ENCODE measurements at regions not wholly inside any gene's neighbourhood (a gene's known extent, or its start where the extent isn't known, plus 50 kb on each side); places are given as distances from the start of the nearest gene placed in this dataset.
"Not testable (repeated sequence)": the region's sequence is repeated elsewhere in the genome, so short reads cannot be mapped to it uniquely, and the experiment has no call there.

DNA sequence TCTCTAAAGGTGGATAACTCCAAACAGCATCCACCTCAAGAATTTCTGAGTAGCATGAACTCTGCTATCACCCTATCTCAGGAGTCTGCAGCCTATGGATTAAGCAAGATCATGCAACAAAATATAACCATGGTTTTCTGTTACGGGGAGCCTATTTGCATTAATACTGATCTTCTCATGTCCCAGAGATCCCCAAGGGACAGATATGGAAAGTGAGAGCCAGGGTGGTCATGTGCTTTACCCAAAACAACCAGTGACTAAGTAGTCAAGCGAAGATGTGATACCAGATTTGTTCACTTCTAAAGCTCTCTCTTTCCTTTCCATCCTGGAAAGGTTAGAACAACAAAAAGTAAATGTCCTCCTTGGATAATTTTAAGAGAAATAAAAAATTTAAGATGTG lies 125.1 kb downstream of the PRRX1 start:
- no peak for DNase-seq

DNA sequence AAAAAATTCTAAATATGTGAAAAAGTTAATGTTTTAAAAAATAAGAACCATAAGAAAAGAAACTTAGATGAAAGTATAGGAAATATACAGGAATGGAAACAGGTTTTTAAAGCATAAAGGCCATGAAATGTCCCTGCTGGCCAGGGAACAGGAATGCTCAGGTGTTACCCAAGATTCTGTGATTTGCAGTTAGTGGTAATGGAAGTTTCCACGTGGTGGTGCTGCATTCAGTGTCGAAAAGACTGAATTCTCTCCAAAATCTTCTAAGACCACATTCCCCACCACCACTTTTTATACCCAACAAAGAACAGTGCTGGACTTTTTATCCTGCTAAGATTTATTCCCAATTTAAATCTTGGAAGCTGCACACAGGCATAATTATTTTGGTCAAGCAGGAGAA lies 126.2 kb downstream of the PRRX1 start:
- DNase-seq: no peak

DNA sequence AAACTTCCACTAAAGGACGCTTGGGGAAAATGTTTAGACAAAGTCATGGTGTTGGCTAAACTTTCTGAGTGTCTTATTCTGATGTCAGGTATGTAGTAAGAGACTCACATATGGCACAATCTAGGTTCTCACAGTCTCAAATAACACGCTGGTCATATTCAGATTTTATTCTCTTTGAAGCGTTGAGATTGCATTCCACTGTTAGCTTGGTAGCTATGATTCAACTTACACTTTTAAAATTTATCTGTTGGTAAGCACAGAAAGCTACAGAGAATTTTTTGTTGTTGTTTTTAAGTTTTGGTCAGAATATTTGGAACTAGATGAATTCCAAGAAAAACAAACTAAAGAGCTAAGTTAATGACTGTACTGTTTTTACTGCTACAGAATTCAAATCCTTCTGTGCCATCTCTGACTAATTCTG lies 126.7 kb downstream of the PRRX1 start:
- DNase-seq: no peak

DNA sequence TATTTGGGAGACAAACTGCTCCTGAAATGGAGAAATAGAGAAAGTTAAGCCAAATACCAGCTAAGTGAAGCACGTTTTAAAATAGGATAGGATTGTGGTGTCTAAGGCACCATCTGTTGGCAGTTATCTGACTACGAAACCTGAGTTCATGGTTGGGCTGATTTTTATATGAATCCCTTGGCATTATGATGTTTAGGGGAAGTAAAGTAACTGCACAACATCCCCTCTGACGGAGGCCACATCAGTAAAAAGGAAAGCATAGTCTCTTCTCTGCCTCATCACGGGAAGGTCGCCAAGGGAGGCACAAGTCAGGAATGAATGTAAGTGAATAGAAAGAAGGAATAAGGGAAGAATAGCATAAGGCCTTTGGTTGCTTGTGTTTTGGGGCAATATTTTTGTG lies 128.0 kb downstream of the PRRX1 start:
- DNase-seq: peak in 1 of 2 experiments; percentile 11

DNA sequence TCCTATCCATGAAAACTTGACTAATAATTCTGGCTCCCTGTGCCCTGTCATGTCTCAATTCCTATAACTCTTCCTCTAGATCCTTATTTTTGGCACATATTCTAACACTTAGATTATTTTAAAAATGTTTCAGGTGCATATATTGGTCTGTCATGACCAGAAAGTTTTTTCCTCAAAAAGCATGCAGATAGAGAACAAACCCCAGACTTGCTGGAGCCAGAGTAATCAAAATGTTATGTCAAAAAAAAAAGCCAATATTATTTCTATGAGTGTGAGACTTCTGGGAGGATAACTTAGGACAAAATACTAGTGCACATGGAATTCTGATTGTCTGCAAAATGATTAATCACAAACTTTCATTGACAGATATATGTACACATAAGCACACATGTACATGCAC lies 135.1 kb upstream of the MROH9 start:
- no peak for DNase-seq

DNA sequence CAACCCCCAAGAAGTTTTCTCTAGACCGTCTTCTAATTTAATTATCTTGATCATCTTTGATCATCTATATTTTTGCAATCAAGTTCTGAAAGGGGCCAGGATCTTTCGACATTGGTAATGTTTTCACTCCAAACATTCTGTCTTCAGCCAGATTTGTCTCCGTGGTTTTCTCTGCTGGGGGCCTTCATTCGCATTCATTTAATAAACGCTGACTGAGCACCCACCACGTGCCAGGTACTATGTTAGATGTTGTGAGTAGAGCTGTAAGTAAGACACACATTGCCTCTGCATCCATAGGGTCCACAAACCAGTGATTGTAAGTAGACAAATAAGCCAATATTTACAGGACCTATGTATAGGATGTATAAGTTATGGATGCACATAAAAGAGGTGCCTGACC lies 134.5 kb upstream of the MROH9 start:
- no peak for DNase-seq

DNA sequence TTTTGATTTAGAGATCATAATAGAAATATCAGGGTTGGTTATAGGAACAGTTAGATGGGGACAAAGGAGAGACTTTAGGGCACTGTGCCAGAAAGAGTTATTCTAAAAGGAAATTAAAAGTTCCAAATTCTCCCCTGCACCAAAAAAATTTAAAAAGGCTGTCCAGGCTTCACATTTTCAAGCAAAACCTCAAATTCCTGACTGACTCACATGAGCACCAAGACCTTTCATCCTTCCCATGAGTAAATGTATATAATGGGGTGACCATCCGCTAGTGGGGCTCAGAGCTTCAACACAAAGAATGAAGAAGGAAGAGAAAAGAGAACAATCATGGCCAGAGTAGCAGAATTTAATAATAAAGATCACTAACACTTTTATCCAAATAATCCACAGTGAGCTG lies 131.6 kb upstream of the MROH9 start:
- DNase-seq: no peak

DNA sequence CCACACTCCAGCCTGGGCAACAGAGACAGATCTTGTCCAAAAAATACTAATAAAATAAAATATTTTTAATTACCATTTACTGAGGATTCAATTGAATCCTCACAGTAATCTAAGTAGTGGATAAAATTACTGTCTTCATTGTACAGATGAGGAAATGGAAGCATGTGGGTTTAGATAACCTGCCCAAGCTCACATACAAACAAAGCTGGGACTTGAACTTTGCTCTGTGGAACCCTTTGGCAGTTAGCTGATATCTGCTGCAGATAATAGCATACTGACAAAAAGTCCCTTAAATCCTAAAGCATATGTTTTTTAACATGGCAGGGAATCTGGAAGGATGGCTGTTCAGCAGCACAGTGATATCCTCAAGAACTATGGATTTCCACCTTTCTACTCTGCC lies 130.9 kb upstream of the MROH9 start:
- DNase-seq: no peak

DNA sequence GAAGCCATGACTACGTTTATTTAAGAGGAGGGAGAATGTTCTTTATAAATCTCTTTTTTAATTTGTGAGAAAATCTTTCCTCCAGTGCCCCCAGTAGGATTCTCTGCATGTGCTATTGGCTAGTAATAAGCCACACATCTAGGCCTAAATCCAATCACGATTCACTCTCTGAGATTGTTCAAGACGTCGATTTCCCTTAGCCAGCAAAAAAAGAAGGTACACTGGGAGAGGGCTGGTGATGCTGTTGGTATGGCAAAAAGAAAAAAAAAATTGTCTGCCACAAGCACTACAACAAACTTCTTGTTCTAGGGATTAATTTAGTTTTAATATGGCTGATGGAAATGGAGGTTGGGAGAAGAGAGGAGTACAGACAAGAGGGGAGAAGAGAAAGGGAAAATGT lies 130.5 kb upstream of the MROH9 start:
- DNase-seq: no peak

DNA sequence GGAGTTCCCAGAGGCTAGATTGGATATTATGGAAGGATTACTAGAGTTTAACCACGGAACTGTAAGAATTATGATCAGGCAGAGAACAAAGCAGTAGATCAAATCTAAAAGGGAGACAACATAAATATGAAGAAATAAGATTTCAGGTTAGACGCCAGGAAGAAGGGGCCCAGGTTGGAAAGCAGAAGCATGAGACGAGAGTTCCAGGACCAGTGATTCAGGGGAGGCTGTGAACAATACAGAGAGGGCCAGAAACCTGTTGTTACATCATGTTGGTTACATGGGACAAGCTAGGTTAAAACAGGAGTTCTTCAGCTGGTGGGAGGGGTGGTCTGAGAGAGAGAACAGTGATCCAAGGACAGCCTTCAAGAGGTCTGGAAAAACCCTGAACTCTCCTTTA lies 128.4 kb upstream of the MROH9 start:
- no peak for DNase-seq

DNA sequence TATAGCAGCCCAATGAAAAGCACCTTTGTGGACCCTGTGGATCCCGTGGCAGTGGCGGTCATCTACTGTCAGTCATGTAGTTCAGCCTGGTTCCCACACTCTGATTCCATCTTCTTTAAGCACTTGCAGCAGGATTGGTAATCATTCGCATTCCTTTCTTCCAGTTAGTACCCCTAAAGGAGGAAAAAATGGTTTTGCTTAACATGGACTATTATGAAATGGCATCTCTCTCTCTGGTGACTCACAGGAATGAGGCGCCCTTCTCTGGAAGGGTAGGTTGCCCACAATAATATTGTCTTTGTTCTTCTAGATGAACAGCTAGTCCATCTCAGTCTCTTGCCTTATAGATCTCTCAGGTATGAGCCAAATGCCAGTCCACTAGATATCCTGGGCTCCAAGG lies 127.9 kb upstream of the MROH9 start:
- no peak for DNase-seq

DNA sequence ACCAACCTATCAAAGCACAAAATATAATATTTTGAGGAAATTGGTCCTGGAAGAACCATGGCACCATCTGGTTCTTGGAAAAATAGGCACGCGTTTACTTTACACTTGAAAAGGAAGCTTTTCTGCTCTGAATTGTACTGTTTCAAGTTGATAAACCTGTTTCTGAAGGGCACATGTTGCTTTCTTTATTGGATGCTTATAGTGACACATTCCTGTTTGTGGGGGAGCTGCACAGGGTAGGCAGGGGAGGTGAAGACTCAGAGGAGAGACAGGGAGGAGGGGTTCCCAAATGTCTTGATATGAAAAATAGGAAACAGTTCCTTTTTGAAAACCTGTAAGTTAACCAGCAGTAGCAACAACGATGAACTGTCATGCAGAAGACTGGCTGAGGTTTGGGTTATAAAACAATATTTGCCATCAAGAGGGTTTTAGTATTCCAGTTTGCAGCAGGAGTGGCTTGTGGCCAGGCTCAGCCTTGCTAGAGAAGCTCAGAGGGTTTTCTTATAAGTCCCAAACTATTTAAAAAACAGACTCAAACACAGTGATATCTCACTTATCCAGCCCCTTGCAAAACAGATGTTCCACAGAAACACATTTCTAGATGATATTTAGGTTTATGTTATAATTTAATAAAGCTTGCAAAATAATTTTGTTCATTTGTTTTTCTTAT lies 127.0 kb upstream of the MROH9 start:
- no peak for DNase-seq

DNA sequence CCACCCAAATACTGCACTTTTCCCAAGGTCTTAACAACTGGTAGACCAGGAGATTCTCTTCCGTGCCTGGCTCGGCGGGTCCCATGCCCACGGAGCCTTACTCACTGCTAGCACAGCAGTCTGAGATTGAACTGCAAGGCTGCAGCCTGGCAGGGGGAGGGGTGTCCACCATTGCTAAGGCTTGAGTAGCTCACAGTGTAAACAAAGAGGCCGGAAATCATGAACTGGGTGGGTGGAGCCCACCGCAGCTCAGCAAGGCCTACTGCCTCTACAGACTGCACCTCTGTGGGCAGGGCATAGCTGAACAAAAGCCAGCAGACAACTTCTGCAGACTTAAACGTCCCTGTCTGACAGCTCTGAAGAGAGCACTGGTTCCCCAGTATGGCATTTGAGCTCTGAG lies 124.3 kb upstream of the MROH9 start:
- DNase-seq: not testable (repeated sequence)

DNA sequence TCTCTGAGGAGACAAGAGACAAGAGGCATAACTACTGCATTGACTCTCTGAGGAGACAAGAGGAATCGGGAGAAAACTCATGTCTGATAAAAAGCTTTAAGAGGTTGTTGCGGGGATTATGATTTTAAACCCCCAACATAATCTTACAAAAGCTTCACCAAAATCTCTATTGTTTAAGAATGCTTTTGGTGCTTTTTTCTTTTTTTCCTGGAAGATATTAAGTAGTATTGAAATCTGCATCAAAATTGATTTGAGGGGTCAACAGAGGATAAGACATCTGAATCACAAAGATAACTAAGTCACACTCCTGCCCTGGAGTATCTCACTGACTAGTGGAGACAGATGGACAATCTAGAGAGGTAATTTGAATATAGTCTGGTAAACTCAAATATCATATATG lies 115.6 kb upstream of the MROH9 start:
- peak in 1 of 2 experiments; percentile 8 for DNase-seq

DNA sequence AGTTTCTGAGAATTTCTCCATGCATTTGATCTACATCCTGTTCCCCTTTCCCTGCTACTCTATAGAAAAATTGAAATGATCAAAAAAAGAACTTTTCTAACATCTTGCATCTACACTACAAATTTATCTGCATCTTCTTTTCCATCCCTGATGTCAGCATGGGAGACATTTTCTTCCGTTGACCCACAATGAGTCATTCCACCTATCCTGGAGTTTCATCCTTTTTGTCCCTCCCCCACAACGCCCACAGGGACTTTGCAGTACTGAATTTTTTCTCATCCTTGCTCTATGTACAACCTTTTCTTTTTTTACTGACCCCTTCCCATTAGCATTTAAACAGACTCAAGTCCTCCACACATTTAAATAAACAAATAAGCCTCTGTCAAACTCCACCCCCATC lies 112.2 kb upstream of the MROH9 start:
- no peak for DNase-seq

DNA sequence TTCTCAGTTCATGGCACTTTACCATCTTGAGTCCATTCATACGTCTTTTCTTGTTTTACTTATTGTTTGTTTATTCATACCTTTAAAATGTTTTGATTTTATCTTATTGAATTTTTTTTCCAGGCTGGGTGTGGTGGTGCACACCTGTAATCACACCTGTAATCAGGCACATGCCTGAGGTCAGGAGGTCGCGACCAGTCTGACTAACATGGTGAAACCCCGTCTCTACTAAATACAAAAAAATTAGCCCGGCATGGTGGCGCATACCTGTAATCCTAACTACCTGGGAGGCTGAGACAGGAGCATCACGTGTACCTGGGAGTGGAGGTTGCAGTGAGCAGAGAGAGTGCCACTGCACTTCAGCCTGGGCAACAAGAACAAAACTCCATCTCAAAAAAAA lies 104.1 kb upstream of the MROH9 start:
- no peak for DNase-seq

DNA sequence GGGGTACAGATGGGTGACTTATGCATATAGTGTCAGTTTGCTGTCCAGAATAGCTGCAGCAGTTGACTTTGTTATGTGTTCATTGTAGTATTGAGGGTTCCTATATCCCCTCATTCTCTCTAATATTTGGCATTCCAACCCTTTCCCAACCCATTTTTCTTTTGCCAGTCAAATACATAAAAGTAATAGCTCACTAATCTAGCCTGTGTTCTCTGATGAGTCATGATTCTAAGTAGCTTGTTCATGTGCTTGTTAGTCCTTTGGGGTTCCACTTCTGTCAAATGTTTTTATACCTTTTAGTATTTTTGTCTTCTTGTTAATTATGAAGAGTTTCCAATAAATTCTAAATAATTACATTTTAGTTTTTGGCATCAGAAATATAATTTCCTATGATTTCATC lies 99.2 kb upstream of the MROH9 start:
- DNase-seq: no peak

DNA sequence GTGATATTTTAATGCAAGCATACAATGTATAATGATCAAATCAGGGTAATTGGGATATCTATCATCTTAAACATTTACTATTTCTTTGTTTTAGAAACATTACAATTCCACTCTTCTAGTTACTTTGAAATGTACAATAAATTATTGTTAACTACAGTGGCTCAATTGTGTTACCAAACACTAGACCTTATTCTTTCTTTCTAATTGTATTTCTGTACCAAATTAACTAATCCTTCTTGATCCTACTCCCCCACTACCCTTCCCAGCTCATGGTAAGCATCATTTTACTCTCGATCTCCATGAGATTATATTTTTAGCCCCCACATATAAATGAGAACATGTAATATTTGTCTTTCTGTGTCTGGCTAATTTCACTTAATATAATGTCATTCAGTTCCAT lies 95.0 kb upstream of the MROH9 start:
- DNase-seq: no peak

DNA sequence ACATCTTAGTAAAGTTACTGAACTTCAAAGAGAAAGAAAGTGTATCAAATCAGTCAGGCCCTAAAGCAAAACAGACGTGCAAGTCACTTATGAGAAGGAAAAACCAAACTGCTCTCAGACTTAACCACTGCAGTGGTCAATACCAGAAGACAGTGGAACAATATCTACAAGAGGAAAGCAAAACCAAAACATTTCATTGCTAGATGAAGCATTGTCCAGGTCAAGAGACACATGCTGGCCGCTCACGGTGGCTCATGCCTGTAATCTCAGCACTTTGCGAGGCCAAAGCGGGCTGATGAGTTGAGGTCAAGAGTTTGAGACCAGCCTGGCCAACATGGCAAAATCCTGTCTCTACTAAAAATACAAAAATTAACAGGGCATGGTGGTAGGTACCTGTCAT lies 82.0 kb upstream of the MROH9 start:
- DNase-seq: no peak

DNA sequence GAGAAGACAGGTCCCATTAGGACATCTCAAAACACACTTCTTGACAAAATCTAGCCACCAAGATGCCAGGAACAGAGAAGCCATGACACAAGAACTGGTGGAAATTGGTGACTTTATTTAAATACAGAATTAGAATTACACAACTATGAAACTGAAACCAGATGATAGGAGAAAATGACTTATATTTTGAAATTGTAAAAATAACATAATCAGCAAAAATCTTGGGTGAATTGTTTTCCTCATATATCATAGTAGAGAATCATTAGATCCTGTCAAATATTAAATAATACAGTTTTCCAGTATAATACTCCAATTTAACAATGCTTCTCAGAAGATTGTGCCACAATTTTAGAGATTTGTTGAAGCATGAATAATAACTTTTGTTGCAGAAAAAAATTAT lies 81.5 kb upstream of the MROH9 start:
- no peak for DNase-seq

DNA sequence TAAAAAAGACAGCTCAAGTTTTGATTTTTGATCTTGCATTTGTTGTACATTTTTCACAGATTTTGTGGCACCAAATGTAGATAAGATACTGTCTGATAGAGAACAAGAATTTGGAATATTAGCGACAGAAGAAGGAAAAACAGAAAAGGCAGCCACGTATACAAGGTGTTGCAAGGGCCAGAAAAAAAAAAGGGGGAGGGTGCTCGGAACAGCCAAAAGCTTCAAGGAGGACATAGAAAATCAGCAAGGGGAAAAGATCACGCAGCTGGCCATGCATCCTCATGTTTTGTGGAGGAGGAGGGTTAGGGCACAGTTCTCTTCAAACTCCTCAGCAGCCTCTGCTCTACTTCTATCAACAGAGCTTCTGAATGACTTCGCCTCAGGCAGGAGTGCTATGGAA lies 80.7 kb upstream of the MROH9 start:
- DNase-seq: no peak

DNA sequence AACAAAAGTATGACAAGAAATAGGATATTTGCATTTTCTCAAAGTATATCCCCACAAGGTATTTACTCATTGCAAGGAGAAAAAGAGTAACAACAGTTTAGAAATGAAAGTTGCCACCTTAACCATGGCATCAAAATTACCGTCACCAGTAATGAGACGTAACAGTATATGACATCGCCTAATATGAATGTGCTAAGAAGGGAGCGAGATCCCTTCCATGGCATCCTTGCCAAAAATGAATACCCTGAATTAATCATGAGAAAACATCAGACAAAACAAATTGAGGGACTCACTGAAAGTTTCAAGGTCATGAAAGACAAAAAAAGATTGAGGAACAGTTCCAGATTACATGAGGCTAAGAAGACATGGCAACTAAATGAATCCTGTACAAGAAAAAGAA lies 78.9 kb upstream of the MROH9 start:
- no peak for DNase-seq

DNA sequence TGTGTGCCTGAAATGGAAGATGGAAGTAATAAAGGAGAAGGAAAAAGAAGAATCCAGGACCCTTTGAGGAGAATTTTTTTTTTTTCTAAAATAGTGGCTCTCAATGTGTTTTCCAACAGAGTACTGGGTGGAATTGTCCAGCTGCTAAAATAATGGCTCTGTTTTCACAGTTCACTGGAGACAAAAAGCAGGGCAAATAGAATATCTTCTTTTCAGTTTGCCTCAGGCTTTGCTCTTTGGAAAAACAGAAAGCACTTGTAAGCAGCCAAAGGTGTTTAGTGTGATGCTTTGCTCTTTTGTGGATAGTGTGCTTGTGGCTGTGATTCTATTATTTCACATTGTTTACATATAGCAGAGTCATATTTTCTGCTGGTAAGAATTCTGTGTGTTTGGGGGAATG lies 77.4 kb upstream of the MROH9 start:
- no peak for DNase-seq

DNA sequence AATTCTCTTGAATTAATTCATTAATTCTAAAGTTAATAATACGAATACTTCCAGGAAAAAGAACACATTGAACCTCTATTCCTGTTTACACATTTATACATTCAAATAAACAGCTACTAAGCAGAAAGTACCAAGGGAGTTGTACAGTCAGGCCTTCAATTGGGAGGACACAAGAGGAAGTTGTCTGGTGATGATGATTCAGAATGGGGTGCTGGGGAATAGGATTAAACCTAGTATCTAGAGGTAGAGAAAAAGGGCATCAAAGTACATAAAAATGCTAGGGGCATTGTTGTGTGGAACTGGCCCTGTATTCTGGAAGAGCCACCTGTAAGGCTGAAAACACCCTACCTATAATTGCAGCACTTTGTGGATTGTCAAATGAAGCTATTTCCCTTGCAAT lies 71.7 kb upstream of the MROH9 start:
- no peak for DNase-seq

DNA sequence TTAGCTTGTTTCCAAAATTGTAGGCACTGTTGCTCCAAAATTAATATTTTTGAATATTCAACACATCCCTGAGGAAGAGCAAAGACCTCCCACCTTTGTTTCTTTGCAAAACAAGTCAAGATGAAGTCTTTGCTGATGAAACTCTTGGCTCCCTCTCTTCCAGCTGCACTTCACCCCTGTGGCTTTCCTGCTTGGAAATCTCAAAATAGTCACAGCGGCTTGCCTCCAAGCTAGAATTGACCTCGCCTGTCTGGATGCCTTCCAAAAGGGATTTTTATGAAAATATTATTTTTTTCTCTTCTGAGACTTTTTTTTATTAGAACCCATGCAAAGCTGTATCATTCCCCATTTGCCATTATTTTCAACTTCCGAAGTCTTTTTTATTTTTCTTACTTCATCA lies 71.1 kb upstream of the MROH9 start:
- no peak for DNase-seq

All from NCI-H524 (cell line).